HepG2 (cell line): ENCODE measurements at regions not wholly inside any gene's neighbourhood (a gene's known extent, or its start where the extent isn't known, plus 50 kb on each side); places are given as distances from the start of the nearest gene placed in this dataset.

Source experiments
- CTCF ChIP-seq: sonication (generic); formaldehyde crosslinking; IDR thresholded peaks from 2 replicates; pipeline ENCODE4 v1.5.0; 2020; ENCODE audit warnings: mild to moderate bottlenecking, missing genetic modification reagents, moderate library complexity
- ZNF646 ChIP-seq: sonication (generic); formaldehyde crosslinking; IDR thresholded peaks from 2 replicates; pipeline ENCODE4 v1.9.0; 2021; ENCODE audit warnings: mild to moderate bottlenecking, missing genetic modification reagents
- TF ChIP-seq, protein P1 (sequence below): sonication (generic); formaldehyde crosslinking; IDR thresholded peaks from 2 replicates; pipeline ENCODE4 v1.4.0; 2020; ENCODE audit warnings: missing genetic modification reagents, mild to moderate bottlenecking, borderline replicate concordance

DNA sequence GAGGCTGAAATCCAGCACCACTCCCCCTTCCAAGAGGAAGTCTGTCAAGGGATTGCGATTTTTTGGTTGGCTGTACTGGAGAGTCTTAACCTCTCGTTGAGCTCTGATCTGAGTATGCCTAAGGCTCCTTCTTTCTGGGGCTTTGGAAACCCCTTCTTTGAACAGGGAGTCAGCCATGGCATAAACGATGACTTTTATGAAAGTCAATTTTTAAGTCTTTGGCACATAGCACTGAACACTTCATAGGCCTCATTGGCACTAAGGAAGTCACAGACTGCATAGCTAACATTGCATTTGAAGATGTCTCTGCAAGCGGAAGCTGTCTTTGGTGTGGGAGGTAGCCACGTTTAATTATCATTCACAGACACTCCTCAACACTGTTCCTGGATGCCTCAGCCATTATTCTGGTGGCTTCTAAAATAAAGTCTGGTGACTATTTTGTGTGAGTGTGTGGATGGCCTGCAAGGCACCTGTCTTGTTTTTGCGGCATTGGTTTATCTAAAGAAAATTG, 148.2 kb upstream of the NCK2 start:
- TF ChIP-seq ZNF646: no peak
- TF ChIP-seq CTCF (CRISPR knock-in tag): no peak
- TF ChIP-seq, protein P1, sequence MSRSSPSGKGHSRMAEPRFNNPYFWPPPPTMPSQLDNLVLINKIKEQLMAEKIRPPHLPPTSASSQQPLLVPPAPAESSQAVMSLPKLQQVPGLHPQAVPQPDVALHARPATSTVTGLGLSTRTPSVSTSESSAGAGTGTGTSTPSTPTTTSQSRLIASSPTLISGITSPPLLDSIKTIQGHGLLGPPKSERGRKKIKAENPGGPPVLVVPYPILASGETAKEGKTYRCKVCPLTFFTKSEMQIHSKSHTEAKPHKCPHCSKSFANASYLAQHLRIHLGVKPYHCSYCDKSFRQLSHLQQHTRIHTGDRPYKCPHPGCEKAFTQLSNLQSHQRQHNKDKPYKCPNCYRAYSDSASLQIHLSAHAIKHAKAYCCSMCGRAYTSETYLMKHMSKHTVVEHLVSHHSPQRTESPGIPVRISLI (CRISPR knock-in tag): no peak
